HCT116 (cell line): ENCODE measurements at regions not wholly inside any gene's neighbourhood (a gene's known extent, or its start where the extent isn't known, plus 50 kb on each side); places are given as distances from the start of the nearest gene placed in this dataset.

Source experiments
- ATAC-seq: fragments of 200-7000 bp; cut with Tn5 transposase; 2 replicates; pipeline ENCODE4 v1.9.1; 2020; ENCODE audit warnings: mild to moderate bottlenecking, moderate library complexity
- BruUV-seq: library from RNA; stranded (reverse); fragments of 400-500 nt; replicated peaks from 2 replicates; lab custom pipeline; 2021; lab: Mats Ljungman, UMichigan
- CTCF ChIA-PET: fragments of 300-600 bp; sonication (Branson Sonifier 250); formaldehyde crosslinking; loops from one replicate; lab custom pipeline; 2021; ENCODE audit warnings: antibody characterized with exemption; lab: Charles Lee
- POLR2A ChIA-PET: fragments of 300-600, 350-600 bp; sonication (Branson Sonifier 250); formaldehyde crosslinking; loops from one replicate; lab custom pipeline; 2021; ENCODE audit warnings: antibody characterized with exemption; lab: Charles Lee
- RAD21 ChIA-PET, 2 experiments: fragments of 300-600 bp; sonication (Branson Sonifier 250); formaldehyde crosslinking; loops; one replicate each; lab custom pipeline; 2023; ENCODE audit warnings: low total read pairs in 2 of 2; ENCODE audit not compliant: uncharacterized antibody in 2 of 2, unreplicated experiment in 2 of 2, low non-redundant PET in 1 of 2; lab: Charles Lee
- DNase-seq: peaks from one replicate; pipeline ENCODE4 v3.0.0-alpha.2; 2010; ENCODE audit warnings: low read depth, low spot score
- H2AFZ ChIP-seq: fragments of 200-600 bp; shearing (Covaris generic), sonication (generic); 2 replicates; pipeline ENCODE4 v1.6.1; 2017; ENCODE audit warnings: low read depth, mixed run types, mixed read lengths, antibody characterized with exemption, low read length; ENCODE audit not compliant: poor library complexity, severe bottlenecking
- H3K27ac ChIP-seq: 2 replicates; pipeline ENCODE4 v1.5.1; 2012; ENCODE audit warnings: low read depth, low read length
- H3K27me3 ChIP-seq: fragments of 200-600 bp; sonication (generic); 2 replicates; pipeline ENCODE4 v1.6.1; 2016; ENCODE audit warnings: mixed run types, low read length, mixed read lengths; ENCODE audit not compliant: insufficient read depth
- H3K36me3 ChIP-seq, 2 experiments: fragments of 200-500 bp in 1 of 2; fragments of 200-600 bp in 1 of 2; sonication (Bioruptor generic) in 1 of 2; sonication (generic) in 1 of 2; 2 replicates each; pipeline versions ENCODE4 v1.5.1 to v1.6.1; 2014 to 2016; ENCODE audit warnings: low read length in 2 of 2, inconsistent platforms in 1 of 2, mixed read lengths in 1 of 2, mixed run types in 1 of 2; ENCODE audit not compliant: insufficient read depth in 2 of 2, control insufficient read depth in 1 of 2
- H3K4me1 ChIP-seq, 2 experiments: fragments of 200-600 bp in 1 of 2; sonication (generic) in 1 of 2; 2 replicates each; pipeline versions ENCODE4 v1.5.1 to v1.6.1; 2012 to 2017; ENCODE audit warnings: low read length in 2 of 2, inconsistent platforms in 1 of 2, mild to moderate bottlenecking in 1 of 2, mixed read lengths in 1 of 2, mixed run types in 1 of 2, moderate library complexity in 1 of 2; ENCODE audit not compliant: insufficient read depth in 2 of 2, control insufficient read depth in 1 of 2
- H3K4me2 ChIP-seq: fragments of 200-600 bp; sonication (generic); 2 replicates; pipeline ENCODE4 v1.6.1; 2017; ENCODE audit warnings: mixed run types, low read length, mixed read lengths
- H3K4me3 ChIP-seq, 2 experiments: fragments of 200-600 bp in 1 of 2; sonication (generic) in 1 of 2; replicated peaks in 1 of 2; 2 replicates each; pipeline ENCODE4 v1.5.1; 2011 to 2016; ENCODE audit warnings: low read length in 2 of 2, control low read depth in 1 of 2, low read depth in 1 of 2, mild to moderate bottlenecking in 1 of 2, mixed read lengths in 1 of 2, mixed run types in 1 of 2
- H3K79me2 ChIP-seq: fragments of 200-600 bp; sonication (generic); 2 replicates; pipeline ENCODE4 v1.6.1; 2017; ENCODE audit warnings: mild to moderate bottlenecking, mixed run types, low read length, moderate library complexity, mixed read lengths; ENCODE audit not compliant: insufficient read depth
- H3K9ac ChIP-seq: fragments of 200-600 bp; sonication (generic); 2 replicates; pipeline ENCODE4 v1.6.1; 2016; ENCODE audit warnings: low read length, mixed read lengths
- H3K9me2 ChIP-seq: fragments of 200-600 bp; sonication (generic), shearing (Covaris generic); 2 replicates; pipeline ENCODE4 v1.6.1; 2017; ENCODE audit warnings: mixed run types, mild to moderate bottlenecking, moderate library complexity; ENCODE audit not compliant: insufficient read depth
- H3K9me3 ChIP-seq, 2 experiments: fragments of 200-500 bp in 1 of 2; fragments of 200-600 bp in 1 of 2; sonication (Bioruptor generic) in 1 of 2; sonication (generic) in 1 of 2; 2 replicates each; pipeline ENCODE4 v1.6.1; 2014 to 2017; ENCODE audit warnings: low read length in 2 of 2, mixed read lengths in 2 of 2, inconsistent platforms in 1 of 2, low read depth in 1 of 2, mild to moderate bottlenecking in 1 of 2, mixed run types in 1 of 2, moderate library complexity in 1 of 2; ENCODE audit not compliant: control insufficient read depth in 1 of 2, insufficient read depth in 1 of 2
- H4K20me1 ChIP-seq: fragments of 200-600 bp; sonication (generic), shearing (Covaris generic); 2 replicates; pipeline ENCODE4 v1.6.1; 2017; ENCODE audit warnings: mixed run types, mild to moderate bottlenecking, moderate library complexity; ENCODE audit not compliant: insufficient read depth
- FOSL1 ChIP-seq: IDR thresholded peaks from 2 replicates; pipeline ENCODE4 v1.6.1; 2012; ENCODE audit warnings: low read depth
- JUND ChIP-seq: IDR thresholded peaks from 2 replicates; pipeline ENCODE4 v1.6.1; 2012
- POLR2AphosphoS5 ChIP-seq: IDR thresholded peaks from 2 replicates; pipeline ENCODE4 v1.6.1; 2011; ENCODE audit warnings: mild to moderate bottlenecking, low read depth, low read length, moderate library complexity
- REST ChIP-seq: IDR thresholded peaks from 2 replicates; pipeline ENCODE4 v1.6.1; 2012; ENCODE audit warnings: low read depth
- YY1 ChIP-seq: IDR thresholded peaks from 2 replicates; pipeline ENCODE4 v1.6.1; 2011; ENCODE audit warnings: low read length, low read depth, moderate library complexity, mild to moderate bottlenecking; ENCODE audit not compliant: insufficient replicate concordance; ENCODE audit errors: extremely low read depth
- intact Hi-C: fragments of 100-400 bp; cut with micrococcal nuclease; formaldehyde crosslinking; loops from 2 replicates; pipeline ENCODE4 v1.10.0; 2022
- TF ChIP-seq, protein P1 (sequence below): IDR thresholded peaks from 2 replicates; pipeline ENCODE4 v1.6.1; 2012

DNA sequence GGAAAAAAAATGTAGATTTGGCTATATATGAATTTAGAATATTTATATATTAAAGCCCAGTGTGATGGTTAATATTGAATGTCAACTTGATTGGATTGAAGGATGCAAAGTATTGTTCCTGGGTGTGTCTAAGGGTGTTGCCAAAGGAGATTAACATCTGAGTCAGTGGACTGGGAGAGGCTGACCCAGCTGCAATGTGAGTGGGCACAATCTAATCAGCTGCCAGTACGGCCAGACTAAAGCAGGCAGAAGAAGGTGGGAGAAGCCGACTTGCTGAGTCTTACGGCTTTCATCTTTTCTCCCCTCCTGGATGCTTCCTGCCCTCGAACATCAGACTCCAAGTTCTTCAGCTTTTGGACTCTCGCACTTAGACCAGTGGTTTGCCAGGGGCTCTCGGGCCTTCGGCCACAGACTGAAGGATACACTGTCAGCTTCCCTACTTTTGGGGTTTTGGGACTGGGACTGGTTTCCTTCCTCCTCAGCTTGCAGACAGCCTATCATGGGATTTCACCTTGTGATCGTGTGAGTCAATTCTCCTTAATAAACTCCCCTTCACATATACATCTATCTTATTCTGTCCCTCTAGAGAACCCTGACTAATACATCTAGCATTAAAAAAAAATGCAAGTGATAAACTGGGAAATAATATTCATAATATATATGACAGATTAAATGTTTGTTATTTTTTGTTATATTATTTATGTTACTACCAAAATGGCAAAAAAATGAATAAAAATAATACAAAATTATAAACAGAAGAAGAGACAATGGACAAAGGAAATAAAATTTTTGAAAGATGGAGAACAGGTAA, 122.4 kb downstream of the DLEU7 start:
- Histone ChIP-seq H3K9ac (no peak overlapping the region), H4K20me1 (no peaks in the 10 kb centered on the region), H3K27ac (no peak overlapping the region), H3K36me3 (no peaks in the 10 kb centered on the region), H3K79me2 (no peaks in the 10 kb centered on the region), H3K27me3 (no peaks in the 10 kb centered on the region), H3K9me3 (no peaks in the 10 kb centered on the region), H3K4me2 (no peak overlapping the region), H3K4me3 (no peak overlapping the region), H3K9me2 (no peaks in the 10 kb centered on the region), H3K4me1 (no peaks in the 10 kb centered on the region), H2AFZ (no peak overlapping the region)
- DNase-seq: no peak
- ChIA-PET RAD21 (no interaction called here), CTCF (no interaction called here), POLR2A (no interaction called here)
- TF ChIP-seq POLR2AphosphoS5: no peak
- no peak for TF ChIP-seq REST
- TF ChIP-seq JUND: no peak
- TF ChIP-seq, protein P1, sequence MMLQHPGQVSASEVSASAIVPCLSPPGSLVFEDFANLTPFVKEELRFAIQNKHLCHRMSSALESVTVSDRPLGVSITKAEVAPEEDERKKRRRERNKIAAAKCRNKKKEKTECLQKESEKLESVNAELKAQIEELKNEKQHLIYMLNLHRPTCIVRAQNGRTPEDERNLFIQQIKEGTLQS: no peak
- no peak for TF ChIP-seq YY1
- no peak for TF ChIP-seq FOSL1
- ATAC-seq: no peak
- intact Hi-C loops: no loop called here
- no TSS peak for BruUV-seq
